IMR-90 (cell line): ENCODE measurements at regions not wholly inside any gene's neighbourhood (a gene's known extent, or its start where the extent isn't known, plus 50 kb on each side); places are given as distances from the start of the nearest gene placed in this dataset.

ENCODE experiments used
- ATAC-seq: fragments of 200-7000 bp; cut with Tn5 transposase; 2 replicates; pipeline ENCODE4 v1.9.1; 2020; ENCODE audit warnings: low read depth, mild to moderate bottlenecking, moderate library complexity
- BruUV-seq: library from RNA; stranded (reverse); fragments of 400-500 nt; replicated peaks from 2 replicates; lab custom pipeline; 2021; lab: Mats Ljungman, UMichigan
- CTCF ChIA-PET: fragments of 300-600 bp; formaldehyde crosslinking; extraction: SDS; loops from one replicate; lab custom pipeline; 2021; ENCODE audit warnings: antibody characterized with exemption; lab: Yijun Ruan, JAX
- POLR2A ChIA-PET: fragments of 300-600 bp; sonication (Branson Sonifier 250); formaldehyde crosslinking; loops from one replicate; lab custom pipeline; 2022; ENCODE audit warnings: antibody characterized with exemption; ENCODE audit not compliant: unreplicated experiment; lab: Charles Lee
- DNase-seq: peaks from one replicate; pipeline ENCODE4 v3.0.0; 2013
- H2AFZ ChIP-seq: replicated peaks from 2 replicates; pipeline ENCODE3; 2013; ENCODE audit warnings: low read length, mild to moderate bottlenecking; ENCODE audit not compliant: poor library complexity
- H2AK5ac ChIP-seq: 2 replicates; pipeline ENCODE4 v1.6.1; 2013; ENCODE audit warnings: low read depth, low read length, inconsistent platforms
- H2AK9ac ChIP-seq: replicated peaks from 2 replicates; pipeline ENCODE3; 2013; ENCODE audit warnings: mild to moderate bottlenecking, low read depth, low read length, moderate library complexity; ENCODE audit not compliant: poor library complexity
- H2BK120ac ChIP-seq: 2 replicates; pipeline ENCODE4 v1.6.1; 2013; ENCODE audit warnings: low read depth, low read length, inconsistent platforms
- H2BK15ac ChIP-seq: 3 replicates; pipeline ENCODE4 v1.6.1; 2013; ENCODE audit warnings: low read depth, low read length, inconsistent platforms
- H2BK20ac ChIP-seq: 2 replicates; pipeline ENCODE4 v1.6.1; 2013; ENCODE audit warnings: low read depth, mild to moderate bottlenecking, inconsistent platforms, low read length, moderate library complexity
- H2BK5ac ChIP-seq: 2 replicates; pipeline ENCODE4 v1.6.1; 2013; ENCODE audit warnings: mild to moderate bottlenecking, low read depth, low read length, inconsistent platforms; ENCODE audit not compliant: poor library complexity, severe bottlenecking
- H3K14ac ChIP-seq: replicated peaks from 2 replicates; pipeline ENCODE4 v1.6.1; 2013; ENCODE audit warnings: low read depth, low read length, inconsistent platforms
- H3K18ac ChIP-seq: 2 replicates; pipeline ENCODE4 v1.6.1; 2013; ENCODE audit warnings: low read depth, low read length, control low read depth
- H3K23ac ChIP-seq: 2 replicates; pipeline ENCODE4 v1.6.1; 2013; ENCODE audit warnings: low read depth, low read length, inconsistent platforms
- H3K27ac ChIP-seq: 2 replicates; pipeline ENCODE4 v1.5.1; 2013; ENCODE audit warnings: mild to moderate bottlenecking, control low read depth, low read length; ENCODE audit not compliant: insufficient read depth
- H3K27me3 ChIP-seq: 2 replicates; pipeline ENCODE4 v1.6.1; 2013; ENCODE audit warnings: low read length; ENCODE audit not compliant: control insufficient read depth, insufficient read depth
- H3K36me3 ChIP-seq: 2 replicates; pipeline ENCODE4 v1.6.1; 2013; ENCODE audit warnings: low read length, mixed read lengths; ENCODE audit not compliant: control insufficient read depth, insufficient read depth
- H3K4ac ChIP-seq: 2 replicates; pipeline ENCODE4 v1.6.1; 2013; ENCODE audit warnings: low read depth, low read length, inconsistent platforms
- H3K4me1 ChIP-seq: 2 replicates; pipeline ENCODE4 v1.6.1; 2013; ENCODE audit warnings: low read length, mixed read lengths; ENCODE audit not compliant: control insufficient read depth, insufficient read depth
- H3K4me2 ChIP-seq: 2 replicates; pipeline ENCODE4 v1.6.1; 2013; ENCODE audit warnings: low read depth, mild to moderate bottlenecking, control low read depth, low read length, moderate library complexity
- H3K4me3 ChIP-seq: 2 replicates; pipeline ENCODE4 v1.5.1; 2013; ENCODE audit warnings: low read depth, mild to moderate bottlenecking, control low read depth, low read length, moderate library complexity; ENCODE audit not compliant: insufficient read depth
- H3K56ac ChIP-seq: 2 replicates; pipeline ENCODE4 v1.6.1; 2013; ENCODE audit warnings: low read length, inconsistent platforms; ENCODE audit not compliant: insufficient read depth; ENCODE audit errors: extremely low read depth
- H3K79me1 ChIP-seq, 2 experiments: 2 replicates each; pipeline ENCODE4 v1.6.1; 2013; ENCODE audit warnings: low read length in 2 of 2, inconsistent platforms in 1 of 2, low read depth in 1 of 2
- H3K9ac ChIP-seq: 2 replicates; pipeline ENCODE4 v1.6.1; 2013; ENCODE audit warnings: low read depth, low read length, control low read depth
- H3K9me1 ChIP-seq: 2 replicates; pipeline ENCODE4 v1.6.1; 2013; ENCODE audit warnings: low read length, inconsistent platforms; ENCODE audit not compliant: insufficient read depth
- H3K9me3 ChIP-seq: 2 replicates; pipeline ENCODE4 v1.6.1; 2013; ENCODE audit warnings: low read length; ENCODE audit not compliant: control insufficient read depth, insufficient read depth
- H4K20me1 ChIP-seq: 2 replicates; pipeline ENCODE4 v1.6.1; 2013; ENCODE audit warnings: low read length, inconsistent platforms; ENCODE audit not compliant: insufficient read depth
- H4K5ac ChIP-seq: 2 replicates; pipeline ENCODE4 v1.6.1; 2013; ENCODE audit warnings: mild to moderate bottlenecking, low read depth, low read length, control low read depth
- H4K8ac ChIP-seq, 2 experiments: 2 replicates each; pipeline ENCODE4 v1.6.1; 2013; ENCODE audit warnings: low read depth in 2 of 2, low read length in 2 of 2, control low read depth in 1 of 2, inconsistent platforms in 1 of 2
- H4K91ac ChIP-seq: 2 replicates; pipeline ENCODE4 v1.6.1; 2013; ENCODE audit warnings: low read depth, low read length, inconsistent platforms; ENCODE audit not compliant: insufficient read depth
- BHLHE40 ChIP-seq: fragments of 150-350 bp; IDR thresholded peaks from 2 replicates; pipeline ENCODE4 v1.6.1; 2016; ENCODE audit warnings: mild to moderate bottlenecking, low read depth, low read length
- CHD1 ChIP-seq: IDR thresholded peaks from 2 replicates; pipeline ENCODE4 v1.6.1; 2012; ENCODE audit warnings: low read depth, low read length, improper control_type of control experiment
- MAZ ChIP-seq: IDR thresholded peaks from 2 replicates; pipeline ENCODE4 v1.6.1; 2012; ENCODE audit warnings: low read depth, mild to moderate bottlenecking, low read length, improper control_type of control experiment, moderate library complexity, borderline replicate concordance
- MXI1 ChIP-seq: IDR thresholded peaks from 2 replicates; pipeline ENCODE4 v1.6.1; 2012; ENCODE audit warnings: low read depth, mild to moderate bottlenecking, low read length, moderate library complexity, borderline replicate concordance
- RFX5 ChIP-seq: IDR thresholded peaks from 2 replicates; pipeline ENCODE4 v1.8.0; 2012; ENCODE audit warnings: low read depth, mild to moderate bottlenecking, low read length, moderate library complexity
- WGBS, 2 experiments: methylation state at CpG; one replicate each; pipeline versions ENCODE4 v1.1.5 to v1.1.7; 2013; ENCODE audit warnings: missing lambda C conversion rate in 2 of 2; ENCODE audit not compliant: insufficient read length in 1 of 2; ENCODE audit errors: extremely low coverage in 2 of 2; 5-methylcytosine and 5-hydroxymethylcytosine counted together
- dilution Hi-C: fragments of 300-500 bp; cut with HindIII; formaldehyde crosslinking; loops from one replicate; pipeline ENCODE4 v1.14.3; 2018; ENCODE audit warnings: low sequenced_read_pairs; ENCODE audit not compliant: unreplicated experiment
- in situ Hi-C: fragments of 300-500 bp; cut with MboI; formaldehyde crosslinking; loops from 3 replicates; pipeline ENCODE4 v1.14.3; 2019; ENCODE audit warnings: low sequenced_read_pairs, inconsistent platforms, mixed read lengths
- intact Hi-C: fragments of 100-400 bp; cut with micrococcal nuclease; formaldehyde crosslinking; loops from 2 replicates; pipeline ENCODE4 v1.10.0; 2022

DNA sequence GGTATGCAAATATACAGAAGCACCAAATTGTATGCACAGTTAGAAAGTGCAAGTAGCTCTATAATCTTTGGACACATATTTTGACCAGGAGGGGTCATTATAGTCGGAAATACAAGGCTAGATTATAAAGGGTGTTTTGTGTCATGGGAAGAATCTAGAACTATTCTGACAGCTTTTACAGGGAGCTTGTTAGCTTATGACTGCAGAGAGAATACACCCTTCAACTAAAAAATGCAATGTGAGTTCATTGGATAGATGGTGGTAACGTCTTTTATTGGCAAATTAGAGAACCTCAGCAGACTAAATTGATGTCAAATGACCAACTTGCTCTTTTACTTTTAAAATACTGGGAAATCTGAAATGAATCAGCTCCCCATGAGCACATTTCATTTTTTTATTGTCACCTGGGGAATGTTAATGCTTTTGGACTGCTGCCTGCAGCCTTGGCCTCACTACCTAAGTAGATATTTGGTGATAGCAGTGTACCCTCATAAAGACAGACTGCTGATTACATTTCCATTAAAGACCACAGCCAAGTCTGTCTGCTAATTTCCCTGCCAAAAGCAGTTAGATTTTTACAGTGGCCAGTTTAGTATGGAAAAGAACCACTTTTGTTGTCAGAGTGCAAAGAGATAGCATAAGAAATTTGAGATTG, 515.9 kb upstream of the DPPA4 start:
- no peaks in the 10 kb centered on the region for H3K36me3 ChIP-seq
- no peak overlapping the region for H3K18ac ChIP-seq
- no peak overlapping the region for H4K5ac ChIP-seq
- no peak overlapping the region for H4K91ac ChIP-seq
- H3K56ac ChIP-seq = no peak overlapping the region
- H3K27ac ChIP-seq = no peak overlapping the region
- TF ChIP-seq MXI1 = no peak
- no peak for TF ChIP-seq BHLHE40
- TF ChIP-seq RFX5 = no peak
- TF ChIP-seq MAZ = no peak
- TF ChIP-seq CHD1 = no peak
- no peak overlapping the region for H2BK20ac ChIP-seq
- DNase-seq = no peak
- H3K14ac ChIP-seq = no peak overlapping the region
- H3K4ac ChIP-seq = no peak overlapping the region
- no TSS peak for BruUV-seq
- no peak overlapping the region for H2AK9ac ChIP-seq
- no peaks in the 10 kb centered on the region for H3K27me3 ChIP-seq
- no peak for ATAC-seq
- H3K4me2 ChIP-seq = no peak overlapping the region
- no peaks in the 10 kb centered on the region for H3K4me1 ChIP-seq
- ChIA-PET POLR2A (no interaction called here), CTCF (no interaction called here)
- H3K9me1 ChIP-seq = no peaks in the 10 kb centered on the region
- peaks cover 9% of the 10 kb centered on the region for H3K9me3 ChIP-seq
- intact Hi-C loops (no loop called here), dilution Hi-C loops (no loop called here), in situ Hi-C loops (no loop called here)
- no CpG with 5 or more reads among the region's 2 CpGs for WGBS, 2 experiments
- no peak overlapping the region for H3K23ac ChIP-seq
- H2BK15ac ChIP-seq = no peak overlapping the region
- no peak overlapping the region for H2BK120ac ChIP-seq
- no peak overlapping the region for H3K9ac ChIP-seq
- no peaks in the 10 kb centered on the region for H3K79me1 ChIP-seq
- H2AFZ ChIP-seq = no peak overlapping the region
- no peak overlapping the region for H3K4me3 ChIP-seq
- no peak overlapping the region for H2BK5ac ChIP-seq
- H4K8ac ChIP-seq = no peak overlapping the region
- H4K20me1 ChIP-seq = no peaks in the 10 kb centered on the region
- no peak overlapping the region for H2AK5ac ChIP-seq
